ENCODE measurements at regions not wholly inside any gene's neighbourhood (a gene's known extent, or its start where the extent isn't known, plus 50 kb on each side); places are given as distances from the start of the nearest gene placed in this dataset.
"Not testable (repeated sequence)": the region's sequence is repeated elsewhere in the genome, so short reads cannot be mapped to it uniquely, and the experiment has no call there.

DNA sequence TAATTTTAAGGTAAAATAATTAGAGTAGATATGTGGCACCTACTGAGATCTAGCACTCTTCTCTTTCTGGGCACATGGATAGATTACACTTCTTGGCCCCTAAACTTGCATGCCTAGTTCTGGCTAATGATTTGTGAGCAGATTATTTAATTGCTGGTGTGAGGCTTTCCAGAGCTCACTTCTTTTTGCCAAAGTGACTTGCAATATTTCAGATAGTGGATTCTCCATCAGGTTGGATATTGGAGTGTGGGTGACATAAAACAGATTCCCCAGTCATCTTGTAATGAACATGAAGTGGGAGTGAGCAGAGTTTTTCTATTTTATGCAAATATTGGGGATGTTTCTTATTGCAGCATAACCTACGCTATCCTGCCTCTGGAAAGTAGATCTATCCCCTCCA, 247.9 kb downstream of the KLF5 start:
- no peak for TF ChIP-seq CTCF (IDR thresholded peaks at IDR 0.05; ENCODE audit: insufficient read depth, low read length, poor library complexity, severe bottlenecking)
- no peak for DNase-seq (ENCODE audit: low read depth)
- no peak overlapping the region for H3K4me3 ChIP-seq (ENCODE audit: low read depth, low read length)
- H3K27me3 ChIP-seq (ENCODE audit: control insufficient read depth, insufficient read depth, low read length): no peaks in the 10 kb centered on the region
- no peaks in the 10 kb centered on the region for H3K36me3 ChIP-seq (ENCODE audit: control insufficient read depth, insufficient read depth, low read length)

DNA sequence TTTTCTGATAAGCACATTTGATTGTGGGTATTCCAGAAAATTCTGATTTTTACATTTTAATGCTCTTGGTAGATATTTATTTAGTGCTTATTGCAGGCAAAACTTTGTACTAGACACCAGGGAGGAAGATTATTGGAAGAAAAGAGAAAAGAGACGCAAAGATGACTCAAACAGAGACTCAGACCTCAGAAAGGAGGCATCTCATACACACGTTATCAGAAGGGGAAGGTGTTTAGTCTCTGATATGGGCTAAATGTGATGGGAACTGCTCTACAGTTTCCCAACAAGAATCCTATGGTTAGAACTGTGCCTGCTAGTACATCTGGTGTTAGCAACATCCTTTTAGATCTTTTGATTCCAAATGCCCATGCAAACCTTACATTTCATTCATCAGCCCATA, 245.6 kb downstream of the KLF5 start:
- Histone ChIP-seq H3K36me3 (ENCODE audit: control insufficient read depth, insufficient read depth, low read length) (no peaks in the 10 kb centered on the region), H3K4me3 (ENCODE audit: low read depth, low read length) (no peak overlapping the region), H3K27me3 (ENCODE audit: control insufficient read depth, insufficient read depth, low read length) (no peaks in the 10 kb centered on the region)
- DNase-seq (ENCODE audit: low read depth): no peak
- TF ChIP-seq CTCF (IDR thresholded peaks at IDR 0.05; ENCODE audit: insufficient read depth, low read length, poor library complexity, severe bottlenecking): no peak

GRCh38 chr13:73303851-73304250, 245.0 kb downstream of the KLF5 start:
- DNase-seq (ENCODE audit: low read depth): peak; percentile 79
- Histone ChIP-seq H3K36me3 (ENCODE audit: control insufficient read depth, insufficient read depth, low read length) (no peaks in the 10 kb centered on the region), H3K27me3 (ENCODE audit: control insufficient read depth, insufficient read depth, low read length) (no peaks in the 10 kb centered on the region), H3K4me3 (ENCODE audit: low read depth, low read length) (no peak overlapping the region)
- no peak for TF ChIP-seq CTCF (IDR thresholded peaks at IDR 0.05; ENCODE audit: insufficient read depth, low read length, poor library complexity, severe bottlenecking)

- not testable (repeated sequence) for H3K4me3 ChIP-seq (ENCODE audit: low read depth, low read length); DNase-seq (ENCODE audit: low read depth); H3K36me3 ChIP-seq (ENCODE audit: control insufficient read depth, insufficient read depth, low read length); H3K27me3 ChIP-seq (ENCODE audit: control insufficient read depth, insufficient read depth, low read length)
Observed at GRCh38 chr13:73301622-73302021, 242.8 kb downstream of the KLF5 start.

DNA sequence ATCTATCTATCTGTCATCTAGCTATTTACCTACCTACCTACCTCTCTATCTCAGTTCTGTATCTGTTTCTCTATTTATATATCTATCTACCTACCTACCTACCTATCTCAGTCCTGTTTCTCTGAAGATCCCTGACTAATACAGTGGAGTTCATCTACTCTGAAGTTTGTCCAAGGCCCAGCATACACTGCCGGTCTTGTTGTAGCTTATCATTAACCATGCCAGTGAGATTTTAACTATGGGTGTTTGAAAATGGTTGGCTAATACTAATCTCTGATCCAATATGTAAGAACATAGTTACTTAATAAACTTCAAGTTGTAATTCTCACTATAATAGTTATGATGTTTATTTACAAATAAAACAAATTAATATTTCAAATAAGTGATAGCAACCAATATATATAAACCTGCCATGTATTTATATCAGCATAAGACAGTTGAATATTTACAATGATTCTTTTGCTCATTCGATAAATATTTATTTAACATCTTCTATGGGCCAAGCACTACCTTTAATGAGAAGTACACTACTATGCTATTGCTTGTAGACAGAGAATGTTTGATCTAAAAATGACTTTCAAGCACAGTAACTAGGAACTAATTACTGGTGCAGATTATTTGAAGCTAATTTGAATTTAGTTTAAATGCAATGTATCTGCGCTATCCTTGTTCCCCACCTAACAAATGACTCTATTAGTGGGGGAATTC, 242.1 kb downstream of the KLF5 start:
- no peak for TF ChIP-seq CTCF (IDR thresholded peaks at IDR 0.05; ENCODE audit: insufficient read depth, low read length, poor library complexity, severe bottlenecking)
- Histone ChIP-seq H3K4me3 (ENCODE audit: low read depth, low read length) (no peak overlapping the region), H3K27me3 (ENCODE audit: control insufficient read depth, insufficient read depth, low read length) (no peaks in the 10 kb centered on the region), H3K36me3 (ENCODE audit: control insufficient read depth, insufficient read depth, low read length) (no peaks in the 10 kb centered on the region)
- DNase-seq (ENCODE audit: low read depth): peak; percentile 21

GRCh38 chr13:73299787-73300186, 241.0 kb downstream of the KLF5 start:
- TF ChIP-seq CTCF (IDR thresholded peaks at IDR 0.05; ENCODE audit: insufficient read depth, low read length, poor library complexity, severe bottlenecking): no peak
- Histone ChIP-seq H3K4me3 (ENCODE audit: low read depth, low read length) (no peak overlapping the region), H3K36me3 (ENCODE audit: control insufficient read depth, insufficient read depth, low read length) (no peaks in the 10 kb centered on the region), H3K27me3 (ENCODE audit: control insufficient read depth, insufficient read depth, low read length) (no peaks in the 10 kb centered on the region)
- no peak for DNase-seq (ENCODE audit: low read depth)

Measured in kidney epithelial cell (primary cell).